HFFc6 (cell line): ENCODE measurements at regions not wholly inside any gene's neighbourhood (a gene's known extent, or its start where the extent isn't known, plus 50 kb on each side); places are given as distances from the start of the nearest gene placed in this dataset.
"Not testable (repeated sequence)": the region's sequence is repeated elsewhere in the genome, so short reads cannot be mapped to it uniquely, and the experiment has no call there.

Experiments
- DNase-seq: peaks from one replicate; pipeline ENCODE4 v3.0.0-alpha.2; 2018
- H3K27ac Mint-ChIP-seq: 2 replicates; pipeline ENCODE4 v1.8.0; 2020; ENCODE audit warnings: mild to moderate bottlenecking, mixed read lengths
- H3K27me3 Mint-ChIP-seq: 2 replicates; pipeline ENCODE4 v1.8.0; 2021; ENCODE audit warnings: mild to moderate bottlenecking, moderate library complexity, mixed read lengths; ENCODE audit not compliant: insufficient read depth
- H3K36me3 Mint-ChIP-seq: 2 replicates; pipeline ENCODE4 v1.8.0; 2021; ENCODE audit warnings: low read depth, mixed read lengths
- H3K4me1 Mint-ChIP-seq: 2 replicates; pipeline ENCODE4 v1.8.0; 2020; ENCODE audit warnings: low read depth, mixed read lengths
- H3K4me3 Mint-ChIP-seq: 2 replicates; pipeline ENCODE4 v1.8.0; 2020; ENCODE audit warnings: mild to moderate bottlenecking, moderate library complexity, mixed read lengths
- H3K9me3 Mint-ChIP-seq: 2 replicates; pipeline ENCODE4 v1.8.0; 2020; ENCODE audit warnings: mild to moderate bottlenecking, mixed read lengths
- TF ChIP-seq, protein P1 (sequence below): fragments of 200-600 bp; sonication (generic); IDR thresholded peaks from 2 replicates; pipeline ENCODE4 v1.5.0; 2021; ENCODE audit warnings: antibody characterized with exemption, mild to moderate bottlenecking

DNA sequence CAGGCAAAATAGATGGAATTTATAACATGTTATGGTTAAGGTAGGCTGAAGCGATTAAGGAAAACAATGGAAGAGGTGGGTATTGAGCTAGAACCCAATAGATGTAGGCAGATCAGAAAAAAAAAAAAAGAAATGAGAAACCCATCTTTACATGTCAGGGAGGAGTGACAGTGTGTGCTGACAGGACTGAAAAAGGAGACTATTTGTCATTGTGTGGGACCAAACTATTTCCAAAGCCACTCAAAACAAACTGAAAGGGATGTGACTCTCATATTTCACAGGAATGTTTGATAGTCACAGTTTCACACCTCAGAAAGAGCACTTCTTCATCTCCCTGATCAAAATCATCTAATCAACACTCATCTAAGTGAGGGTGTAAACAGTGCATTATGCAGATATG, 122.3 kb upstream of the KIF2A start:
- H3K27ac Mint-ChIP-seq = no peak overlapping the region
- no peaks in the 10 kb centered on the region for H3K4me1 Mint-ChIP-seq
- no peaks in the 10 kb centered on the region; the same call in 1 of the 2 replicates for H3K27me3 Mint-ChIP-seq
- no peaks in the 10 kb centered on the region for H3K36me3 Mint-ChIP-seq
- no peaks in the 10 kb centered on the region; the same call in 1 of the 2 replicates for H3K9me3 Mint-ChIP-seq
- no peak overlapping the region for H3K4me3 Mint-ChIP-seq
- TF ChIP-seq, protein P1, sequence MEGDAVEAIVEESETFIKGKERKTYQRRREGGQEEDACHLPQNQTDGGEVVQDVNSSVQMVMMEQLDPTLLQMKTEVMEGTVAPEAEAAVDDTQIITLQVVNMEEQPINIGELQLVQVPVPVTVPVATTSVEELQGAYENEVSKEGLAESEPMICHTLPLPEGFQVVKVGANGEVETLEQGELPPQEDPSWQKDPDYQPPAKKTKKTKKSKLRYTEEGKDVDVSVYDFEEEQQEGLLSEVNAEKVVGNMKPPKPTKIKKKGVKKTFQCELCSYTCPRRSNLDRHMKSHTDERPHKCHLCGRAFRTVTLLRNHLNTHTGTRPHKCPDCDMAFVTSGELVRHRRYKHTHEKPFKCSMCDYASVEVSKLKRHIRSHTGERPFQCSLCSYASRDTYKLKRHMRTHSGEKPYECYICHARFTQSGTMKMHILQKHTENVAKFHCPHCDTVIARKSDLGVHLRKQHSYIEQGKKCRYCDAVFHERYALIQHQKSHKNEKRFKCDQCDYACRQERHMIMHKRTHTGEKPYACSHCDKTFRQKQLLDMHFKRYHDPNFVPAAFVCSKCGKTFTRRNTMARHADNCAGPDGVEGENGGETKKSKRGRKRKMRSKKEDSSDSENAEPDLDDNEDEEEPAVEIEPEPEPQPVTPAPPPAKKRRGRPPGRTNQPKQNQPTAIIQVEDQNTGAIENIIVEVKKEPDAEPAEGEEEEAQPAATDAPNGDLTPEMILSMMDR = no peak
- no peak for DNase-seq

GRCh38 chr5:62184444-62184843, 121.6 kb upstream of the KIF2A start:
- H3K4me1 Mint-ChIP-seq = no peaks in the 10 kb centered on the region
- no peaks in the 10 kb centered on the region; the same call in 1 of the 2 replicates for H3K27me3 Mint-ChIP-seq
- no peak for DNase-seq
- no peaks in the 10 kb centered on the region for H3K36me3 Mint-ChIP-seq
- TF ChIP-seq, protein P1 = no peak
- no peak overlapping the region for H3K27ac Mint-ChIP-seq
- no peaks in the 10 kb centered on the region; the same call in 1 of the 2 replicates for H3K9me3 Mint-ChIP-seq
- H3K4me3 Mint-ChIP-seq = no peak overlapping the region

DNA sequence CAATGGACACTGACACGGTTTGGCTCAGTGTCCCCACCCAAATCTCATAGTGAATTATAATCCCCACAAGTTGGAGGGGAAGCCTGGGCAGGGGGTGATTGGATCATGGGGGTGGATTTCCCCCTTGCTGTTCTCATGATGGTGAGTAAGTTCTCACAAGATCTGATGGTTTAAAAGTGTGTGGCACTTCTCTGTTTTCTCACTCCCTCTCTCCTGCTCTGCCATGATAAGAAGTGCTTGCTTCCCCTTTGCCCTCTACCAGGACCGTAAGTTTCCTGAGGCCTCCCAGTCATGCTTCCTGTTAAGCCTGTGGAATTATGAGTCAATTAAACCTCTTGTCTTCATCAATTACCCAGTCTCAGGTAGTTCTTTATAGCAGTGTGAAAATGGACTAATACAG, 115.8 kb upstream of the KIF2A start:
- H3K36me3 Mint-ChIP-seq = no peaks in the 10 kb centered on the region
- H3K4me3 Mint-ChIP-seq = no peak overlapping the region
- peaks cover under 1% of the 10 kb centered on the region for H3K27me3 Mint-ChIP-seq
- DNase-seq = no peak
- no peaks in the 10 kb centered on the region for H3K4me1 Mint-ChIP-seq
- no peak overlapping the region for H3K27ac Mint-ChIP-seq
- peaks cover 10% of the 10 kb centered on the region; the same call in 1 of the 2 replicates for H3K9me3 Mint-ChIP-seq
- TF ChIP-seq, protein P1 = no peak

GRCh38 chr5:62190931-62191330, 115.1 kb upstream of the KIF2A start:
- TF ChIP-seq, protein P1 = no peak
- Mint-ChIP-seq H3K27ac (no peak overlapping the region), H3K4me3 (no peak overlapping the region), H3K4me1 (no peaks in the 10 kb centered on the region), H3K9me3 (peaks cover 10% of the 10 kb centered on the region; the same call in 1 of the 2 replicates), H3K27me3 (peaks cover 2% of the 10 kb centered on the region), H3K36me3 (no peaks in the 10 kb centered on the region)
- no peak for DNase-seq

DNA sequence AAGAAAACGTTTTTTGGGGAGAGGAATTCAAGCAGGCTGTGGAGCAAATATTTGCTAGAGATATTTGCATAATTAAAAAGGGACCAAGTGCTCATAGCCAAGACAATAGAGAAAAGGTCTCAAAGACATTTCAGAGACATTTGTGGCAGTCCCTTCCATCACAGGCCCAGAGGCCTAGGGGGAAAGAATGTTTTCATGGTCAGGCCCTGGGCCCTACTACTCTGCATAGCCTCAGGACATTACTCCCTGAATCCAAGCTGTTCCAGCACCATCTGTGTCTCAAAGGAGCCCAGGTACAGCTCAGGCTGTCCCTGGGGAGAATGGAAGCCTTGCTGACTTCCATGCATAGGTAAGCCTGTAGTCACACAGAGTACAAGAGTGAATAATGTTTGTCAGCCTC, 113.0 kb upstream of the KIF2A start:
- Mint-ChIP-seq H3K4me1 (no peaks in the 10 kb centered on the region), H3K27me3 (peaks cover 2% of the 10 kb centered on the region; the same call in 1 of the 2 replicates), H3K36me3 (no peaks in the 10 kb centered on the region), H3K27ac (no peak overlapping the region), H3K4me3 (no peak overlapping the region), H3K9me3 (peaks cover 10% of the 10 kb centered on the region; the same call in 1 of the 2 replicates)
- DNase-seq = no peak
- TF ChIP-seq, protein P1 = no peak

- not testable (repeated sequence) for H3K4me1 Mint-ChIP-seq, H3K27me3 Mint-ChIP-seq, H3K27ac Mint-ChIP-seq, H3K9me3 Mint-ChIP-seq, H3K4me3 Mint-ChIP-seq, H3K36me3 Mint-ChIP-seq, DNase-seq
Observed at GRCh38 chr5:62196532-62196931, 109.5 kb upstream of the KIF2A start.
